SK-N-SH (cell line): ENCODE measurements at regions not wholly inside any gene's neighbourhood (a gene's known extent, or its start where the extent isn't known, plus 50 kb on each side); places are given as distances from the start of the nearest gene placed in this dataset.

Experiments used
- CTCF ChIA-PET: fragments of 300-600, 350-600 bp; formaldehyde crosslinking; extraction: SDS; loops from one replicate; lab custom pipeline; 2021; lab: Yijun Ruan, JAX
- POLR2A ChIA-PET: fragments of 350-600 bp; sonication (Branson Sonifier 250); formaldehyde crosslinking; extraction: SDS; loops from one replicate; lab custom pipeline; 2020; ENCODE audit warnings: antibody characterized with exemption, inconsistent platforms; lab: Yijun Ruan, JAX
- DNase-seq: peaks from one replicate; pipeline ENCODE4 v3.0.0; 2012
- H2AFZ ChIP-seq: fragments of 200-600 bp; sonication (generic); 2 replicates; pipeline ENCODE4 v1.8.1; 2016; ENCODE audit warnings: antibody characterized with exemption, mild to moderate bottlenecking, low read depth
- H3F3A ChIP-seq: fragments of 200-600 bp; sonication (generic); replicated peaks from 2 replicates; pipeline ENCODE3; 2016; ENCODE audit warnings: antibody characterized with exemption, mild to moderate bottlenecking; ENCODE audit not compliant: insufficient read depth
- H3K27ac ChIP-seq, 2 experiments: fragments of 200-500 bp in 1 of 2; fragments of 200-600 bp in 1 of 2; sonication (Bioruptor generic) in 1 of 2; sonication (generic), shearing (Covaris generic) in 1 of 2; 2 replicates each; pipeline versions ENCODE4 v1.5.1 to v1.6.1; 2014 to 2016; ENCODE audit warnings: low read depth in 2 of 2, inconsistent platforms in 1 of 2, low read length in 1 of 2, mild to moderate bottlenecking in 1 of 2, mixed read lengths in 1 of 2
- H3K27me3 ChIP-seq: fragments of 200-600 bp; sonication (generic), shearing (Covaris generic); 2 replicates; pipeline ENCODE4 v1.6.1; 2016; ENCODE audit warnings: mixed run types; ENCODE audit not compliant: insufficient read depth
- H3K36me3 ChIP-seq, 2 experiments: fragments of 200-500 bp in 1 of 2; fragments of 200-600 bp in 1 of 2; sonication (Bioruptor generic) in 1 of 2; sonication (generic) in 1 of 2; replicated peaks in 1 of 2; 2 replicates each; pipeline versions ENCODE3 to v1.5.1; 2014 to 2016; ENCODE audit warnings: low read length in 1 of 2, mild to moderate bottlenecking in 1 of 2; ENCODE audit not compliant: insufficient read depth in 2 of 2, control insufficient read depth in 1 of 2
- H3K4me1 ChIP-seq, 2 experiments: fragments of 200-500 bp in 1 of 2; fragments of 200-600 bp in 1 of 2; sonication (Bioruptor generic) in 1 of 2; sonication (generic), shearing (Covaris generic) in 1 of 2; 2 replicates each; pipeline versions ENCODE4 v1.5.1 to v1.6.1; 2014 to 2016; ENCODE audit warnings: low read depth in 1 of 2, low read length in 1 of 2, mixed run types in 1 of 2; ENCODE audit not compliant: insufficient read depth in 2 of 2, control insufficient read depth in 1 of 2
- H3K4me2 ChIP-seq: fragments of 200-600 bp; sonication (generic), shearing (Covaris generic); 2 replicates; pipeline ENCODE4 v1.6.1; 2017; ENCODE audit warnings: mixed run types
- H3K4me3 ChIP-seq, 2 experiments: fragments of 200-500 bp in 1 of 2; fragments of 200-600 bp in 1 of 2; sonication (Bioruptor generic) in 1 of 2; sonication (generic), shearing (Covaris generic) in 1 of 2; 2 replicates each; pipeline versions ENCODE4 v1.5.1 to v1.8.1; 2014 to 2016; ENCODE audit warnings: low read depth in 2 of 2, inconsistent platforms in 1 of 2, low read length in 1 of 2, mild to moderate bottlenecking in 1 of 2, mixed read lengths in 1 of 2, moderate library complexity in 1 of 2
- H3K79me2 ChIP-seq: fragments of 200-600 bp; sonication (generic); 2 replicates; pipeline ENCODE4 v1.8.1; 2017; ENCODE audit warnings: mild to moderate bottlenecking; ENCODE audit not compliant: insufficient read depth
- H3K9ac ChIP-seq: fragments of 200-600 bp; sonication (generic); 2 replicates; pipeline ENCODE4 v1.6.1; 2017; ENCODE audit warnings: mixed run types
- H3K9me2 ChIP-seq: fragments of 200-600 bp; sonication (generic); 2 replicates; pipeline ENCODE4 v1.6.1; 2017; ENCODE audit warnings: mixed run types
- H3K9me3 ChIP-seq: fragments of 200-600 bp; sonication (generic); 2 replicates; pipeline ENCODE4 v1.6.1; 2017; ENCODE audit warnings: mixed run types, mild to moderate bottlenecking, moderate library complexity
- H4K20me1 ChIP-seq: fragments of 200-600 bp; sonication (generic); 2 replicates; pipeline ENCODE4 v1.6.1; 2017; ENCODE audit warnings: mild to moderate bottlenecking, mixed run types; ENCODE audit not compliant: insufficient read depth
- CTCF ChIP-seq: fragments of 200-600 bp; sonication (generic); IDR thresholded peaks from 2 replicates; pipeline ENCODE4 v1.6.1; 2017; ENCODE audit warnings: antibody characterized with exemption, mild to moderate bottlenecking, moderate library complexity
- EZH2phosphoT487 ChIP-seq: fragments of 200-600 bp; sonication (generic); IDR thresholded peaks from 2 replicates; pipeline ENCODE4 v1.6.1; 2017; ENCODE audit warnings: low read depth, mixed run types, mild to moderate bottlenecking, antibody characterized with exemption, moderate library complexity, borderline replicate concordance
- FOSL2 ChIP-seq: IDR thresholded peaks from 2 replicates; pipeline ENCODE4 v1.4.0; 2012; ENCODE audit warnings: low read depth, mild to moderate bottlenecking, moderate library complexity, borderline replicate concordance
- FOXJ3 ChIP-seq: sonication (generic); formaldehyde crosslinking; IDR thresholded peaks from 2 replicates; pipeline ENCODE4 v1.5.1; 2020; ENCODE audit warnings: mild to moderate bottlenecking, missing genetic modification reagents
- IRF3 ChIP-seq: fragments of 150-350 bp; IDR thresholded peaks from 2 replicates; pipeline ENCODE4 v1.6.1; 2016; ENCODE audit warnings: mild to moderate bottlenecking, low read depth, low read length
- MAX ChIP-seq: IDR thresholded peaks from 2 replicates; pipeline ENCODE4 v1.4.0; 2012; ENCODE audit warnings: low read depth
- MEF2A ChIP-seq: IDR thresholded peaks from 2 replicates; pipeline ENCODE4 v1.4.0; 2012; ENCODE audit warnings: low read depth, borderline replicate concordance
- MXI1 ChIP-seq: IDR thresholded peaks from 2 replicates; pipeline ENCODE4 v1.6.1; 2012; ENCODE audit warnings: mild to moderate bottlenecking, low read depth, low read length, improper control_type of control experiment
- NFIC ChIP-seq: IDR thresholded peaks from 2 replicates; pipeline ENCODE4 v1.4.0; 2012; ENCODE audit warnings: borderline replicate concordance
- NRF1 ChIP-seq: IDR thresholded peaks from 2 replicates; pipeline ENCODE4 v1.6.1; 2012; ENCODE audit warnings: low read depth, mild to moderate bottlenecking, low read length
- PBX3 ChIP-seq: IDR thresholded peaks from 2 replicates; pipeline ENCODE4; 2012
- RAD21 ChIP-seq: IDR thresholded peaks from 2 replicates; pipeline ENCODE4 v1.6.1; 2012; ENCODE audit warnings: mild to moderate bottlenecking, low read length
- RCOR1 ChIP-seq: fragments of 150-350 bp; IDR thresholded peaks from 2 replicates; pipeline ENCODE4 v1.6.1; 2017; ENCODE audit warnings: antibody characterized with exemption, low read length
- REST ChIP-seq: IDR thresholded peaks from 2 replicates; pipeline ENCODE4 v1.6.1; 2012; ENCODE audit warnings: mild to moderate bottlenecking, low read depth, low read length, moderate library complexity
- RXRA ChIP-seq: IDR thresholded peaks from 2 replicates; pipeline ENCODE4 v1.4.0; 2012; ENCODE audit warnings: low read depth, mild to moderate bottlenecking, borderline replicate concordance
- USF1 ChIP-seq: IDR thresholded peaks from 2 replicates; pipeline ENCODE4 v1.4.0; 2012; ENCODE audit warnings: low read depth, borderline replicate concordance
- USF2 ChIP-seq: fragments of 150-350 bp; IDR thresholded peaks from 2 replicates; pipeline ENCODE4 v1.6.1; 2017; ENCODE audit warnings: antibody characterized with exemption, low read length, low read depth, borderline replicate concordance
- YY1 ChIP-seq: IDR thresholded peaks from 2 replicates; pipeline ENCODE4 v1.4.0; 2012; ENCODE audit warnings: low read depth, mild to moderate bottlenecking
- ZBTB33 ChIP-seq: IDR thresholded peaks from 2 replicates; pipeline ENCODE4 v1.4.0; 2012; ENCODE audit warnings: low read depth, borderline replicate concordance
- WGBS: methylation state at CpG from one replicate; pipeline ENCODE4 v1.1.6; 2017; ENCODE audit warnings: low lambda C conversion rate; 5-methylcytosine and 5-hydroxymethylcytosine counted together

GRCh38 chr12:41724216-41724615, 420.5 kb downstream of the GXYLT1 start:
- Histone ChIP-seq H4K20me1 (no peaks in the 10 kb centered on the region), H3K9me2 (no peaks in the 10 kb centered on the region), H3K4me2 (no peak overlapping the region), H2AFZ (no peak overlapping the region), H3F3A (no peaks in the 10 kb centered on the region), H3K36me3 (no peaks in the 10 kb centered on the region), H3K4me1 (no peaks in the 10 kb centered on the region), H3K9me3 (no peaks in the 10 kb centered on the region), H3K79me2 (no peaks in the 10 kb centered on the region), H3K4me3 (no peak overlapping the region), H3K9ac (no peak overlapping the region), H3K27ac (no peak overlapping the region), H3K27me3 (no peaks in the 10 kb centered on the region)
- DNase-seq, result no peak
- CTCF ChIA-PET, result no interaction called here
- TF ChIP-seq FOXJ3 (CRISPR knock-in tag) (no peak), NRF1 (no peak), RAD21 (no peak), ZBTB33 (no peak), FOSL2 (no peak), YY1 (no peak), IRF3 (no peak), EZH2phosphoT487 (no peak), USF1 (no peak), MEF2A (no peak), NFIC (no peak), REST (no peak), MXI1 (no peak), MAX (no peak), RCOR1 (no peak), RXRA (no peak), PBX3 (no peak), CTCF (no peak), USF2 (no peak)
- 84% methylated on average over 2 of the region's 2 CpGs for WGBS
- POLR2A ChIA-PET, result no interaction called here
